Panc1 (cell line): ENCODE measurements at regions not wholly inside any gene's neighbourhood (a gene's known extent, or its start where the extent isn't known, plus 50 kb on each side); places are given as distances from the start of the nearest gene placed in this dataset.

Experiments
- ATAC-seq: fragments of 200-7000 bp; cut with Tn5 transposase; 2 replicates; pipeline ENCODE4 v1.9.1; 2020; ENCODE audit warnings: mild to moderate bottlenecking, moderate library complexity
- BruUV-seq: library from RNA; stranded (reverse); fragments of 400-500 nt; replicated peaks from 2 replicates; lab custom pipeline; 2021; lab: Mats Ljungman, UMichigan
- CTCF ChIA-PET: fragments of 300-600 bp; sonication (Branson Sonifier 250); formaldehyde crosslinking; loops from one replicate; lab custom pipeline; 2022; ENCODE audit warnings: antibody characterized with exemption; lab: Charles Lee
- POLR2A ChIA-PET: fragments of 300-600 bp; sonication (Branson Sonifier 250); formaldehyde crosslinking; loops from one replicate; lab custom pipeline; 2022; ENCODE audit warnings: antibody characterized with exemption; lab: Charles Lee
- DNase-seq: peaks from one replicate; pipeline ENCODE4 v3.0.0-alpha.2; 2010; ENCODE audit warnings: low read depth, low spot score
- H3K27ac ChIP-seq: 2 replicates; pipeline ENCODE4 v1.5.1; 2011; ENCODE audit warnings: mild to moderate bottlenecking, low read length, inconsistent platforms
- H3K27me3 ChIP-seq: fragments of 200-500 bp; sonication (Bioruptor generic); 2 replicates; pipeline ENCODE4 v1.6.0; 2014; ENCODE audit warnings: low read length, inconsistent platforms; ENCODE audit not compliant: control insufficient read depth, insufficient read depth
- H3K36me3 ChIP-seq: fragments of 200-500 bp; sonication (Bioruptor generic); 2 replicates; pipeline ENCODE4 v1.5.1; 2014; ENCODE audit warnings: inconsistent platforms, mild to moderate bottlenecking, low read length, moderate library complexity; ENCODE audit not compliant: control insufficient read depth, insufficient read depth
- H3K4me1 ChIP-seq: 2 replicates; pipeline ENCODE4 v1.5.1; 2011; ENCODE audit warnings: inconsistent platforms, mild to moderate bottlenecking, low read length, moderate library complexity; ENCODE audit not compliant: control insufficient read depth, insufficient read depth
- H3K4me3 ChIP-seq, 2 experiments: 2 replicates each; pipeline ENCODE4 v1.5.1; 2011 to 2012; ENCODE audit warnings: low read depth in 2 of 2, low read length in 2 of 2, mild to moderate bottlenecking in 2 of 2, inconsistent platforms in 1 of 2, moderate library complexity in 1 of 2
- H3K9me3 ChIP-seq: fragments of 200-500 bp; sonication (Bioruptor generic); 2 replicates; pipeline ENCODE4 v1.5.1; 2014; ENCODE audit warnings: low read depth, mild to moderate bottlenecking, inconsistent platforms, low read length, moderate library complexity; ENCODE audit not compliant: control insufficient read depth, insufficient read depth
- POLR2AphosphoS5 ChIP-seq: IDR thresholded peaks from 2 replicates; pipeline ENCODE4 v1.6.1; 2012; ENCODE audit warnings: mild to moderate bottlenecking, low read depth, low read length, moderate library complexity
- SIN3A ChIP-seq: IDR thresholded peaks from 2 replicates; pipeline ENCODE4 v1.6.1; 2012; ENCODE audit warnings: low read depth, mild to moderate bottlenecking, low read length, moderate library complexity, borderline replicate concordance; ENCODE audit not compliant: insufficient read depth
- TCF7L2 ChIP-seq: IDR thresholded peaks from 2 replicates; pipeline ENCODE4 v1.6.1; 2011; ENCODE audit warnings: mild to moderate bottlenecking, low read depth, low read length, inconsistent platforms
- in situ Hi-C: cut with HindIII; loops from 2 replicates; pipeline ENCODE4 v1.10.0; 2016; ENCODE audit warnings: low sequenced_read_pairs, low pct_unique_long_range_greater_than_20kb
- intact Hi-C: fragments of 100-400 bp; cut with micrococcal nuclease; formaldehyde crosslinking; loops from one replicate; pipeline ENCODE4 v1.10.0; 2022; ENCODE audit not compliant: unreplicated experiment
- TF ChIP-seq, protein P1 (sequence below): fragments of 450-650 bp; IDR thresholded peaks from 2 replicates; pipeline ENCODE4 v1.5.1; 2017; ENCODE audit warnings: mild to moderate bottlenecking
- TF ChIP-seq, protein P2 (sequence below), 2 experiments: IDR thresholded peaks; 2 replicates each; pipeline ENCODE4 v1.6.1; 2011 to 2012; ENCODE audit warnings: low read depth in 2 of 2, control low read depth in 1 of 2, low read length in 1 of 2, mild to moderate bottlenecking in 1 of 2, moderate library complexity in 1 of 2; ENCODE audit not compliant: insufficient read depth in 1 of 2

DNA sequence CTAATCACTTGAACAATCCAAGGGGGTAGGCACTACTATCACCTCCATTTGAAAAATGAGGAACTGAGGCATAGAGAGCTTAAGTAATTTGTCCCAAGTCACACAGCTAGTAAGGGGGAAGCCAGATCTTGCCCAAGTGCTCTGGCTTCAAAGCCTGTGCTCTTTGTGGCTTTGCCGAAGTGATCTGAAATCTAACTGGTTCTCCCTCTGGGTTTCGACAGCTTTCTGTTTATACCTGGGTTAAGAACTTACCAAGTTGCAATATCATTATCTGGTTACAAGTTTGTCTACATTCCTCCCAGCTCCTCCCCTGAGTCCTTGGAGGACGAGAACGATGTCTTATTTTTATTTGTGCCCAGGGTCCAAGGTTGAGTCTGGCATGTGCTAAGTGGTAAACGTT lies 125.3 kb upstream of the RAI2 start:
- ChIA-PET CTCF (no interaction called here), POLR2A (no interaction called here)
- ATAC-seq (no peak), DNase-seq (no peak)
- Histone ChIP-seq H3K27me3 (no peaks in the 10 kb centered on the region), H3K9me3 (no peaks in the 10 kb centered on the region), H3K36me3 (no peaks in the 10 kb centered on the region), H3K4me3 (no peak overlapping the region), H3K27ac (no peak overlapping the region), H3K4me1 (no peaks in the 10 kb centered on the region)
- intact Hi-C loops (no loop called here), in situ Hi-C loops (no loop called here)
- no peak for TF ChIP-seq SIN3A
- TF ChIP-seq, protein P1, sequence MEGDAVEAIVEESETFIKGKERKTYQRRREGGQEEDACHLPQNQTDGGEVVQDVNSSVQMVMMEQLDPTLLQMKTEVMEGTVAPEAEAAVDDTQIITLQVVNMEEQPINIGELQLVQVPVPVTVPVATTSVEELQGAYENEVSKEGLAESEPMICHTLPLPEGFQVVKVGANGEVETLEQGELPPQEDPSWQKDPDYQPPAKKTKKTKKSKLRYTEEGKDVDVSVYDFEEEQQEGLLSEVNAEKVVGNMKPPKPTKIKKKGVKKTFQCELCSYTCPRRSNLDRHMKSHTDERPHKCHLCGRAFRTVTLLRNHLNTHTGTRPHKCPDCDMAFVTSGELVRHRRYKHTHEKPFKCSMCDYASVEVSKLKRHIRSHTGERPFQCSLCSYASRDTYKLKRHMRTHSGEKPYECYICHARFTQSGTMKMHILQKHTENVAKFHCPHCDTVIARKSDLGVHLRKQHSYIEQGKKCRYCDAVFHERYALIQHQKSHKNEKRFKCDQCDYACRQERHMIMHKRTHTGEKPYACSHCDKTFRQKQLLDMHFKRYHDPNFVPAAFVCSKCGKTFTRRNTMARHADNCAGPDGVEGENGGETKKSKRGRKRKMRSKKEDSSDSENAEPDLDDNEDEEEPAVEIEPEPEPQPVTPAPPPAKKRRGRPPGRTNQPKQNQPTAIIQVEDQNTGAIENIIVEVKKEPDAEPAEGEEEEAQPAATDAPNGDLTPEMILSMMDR = no peak
- TF ChIP-seq POLR2AphosphoS5 = no peak
- no peak for TF ChIP-seq TCF7L2
- TF ChIP-seq, protein P2, sequence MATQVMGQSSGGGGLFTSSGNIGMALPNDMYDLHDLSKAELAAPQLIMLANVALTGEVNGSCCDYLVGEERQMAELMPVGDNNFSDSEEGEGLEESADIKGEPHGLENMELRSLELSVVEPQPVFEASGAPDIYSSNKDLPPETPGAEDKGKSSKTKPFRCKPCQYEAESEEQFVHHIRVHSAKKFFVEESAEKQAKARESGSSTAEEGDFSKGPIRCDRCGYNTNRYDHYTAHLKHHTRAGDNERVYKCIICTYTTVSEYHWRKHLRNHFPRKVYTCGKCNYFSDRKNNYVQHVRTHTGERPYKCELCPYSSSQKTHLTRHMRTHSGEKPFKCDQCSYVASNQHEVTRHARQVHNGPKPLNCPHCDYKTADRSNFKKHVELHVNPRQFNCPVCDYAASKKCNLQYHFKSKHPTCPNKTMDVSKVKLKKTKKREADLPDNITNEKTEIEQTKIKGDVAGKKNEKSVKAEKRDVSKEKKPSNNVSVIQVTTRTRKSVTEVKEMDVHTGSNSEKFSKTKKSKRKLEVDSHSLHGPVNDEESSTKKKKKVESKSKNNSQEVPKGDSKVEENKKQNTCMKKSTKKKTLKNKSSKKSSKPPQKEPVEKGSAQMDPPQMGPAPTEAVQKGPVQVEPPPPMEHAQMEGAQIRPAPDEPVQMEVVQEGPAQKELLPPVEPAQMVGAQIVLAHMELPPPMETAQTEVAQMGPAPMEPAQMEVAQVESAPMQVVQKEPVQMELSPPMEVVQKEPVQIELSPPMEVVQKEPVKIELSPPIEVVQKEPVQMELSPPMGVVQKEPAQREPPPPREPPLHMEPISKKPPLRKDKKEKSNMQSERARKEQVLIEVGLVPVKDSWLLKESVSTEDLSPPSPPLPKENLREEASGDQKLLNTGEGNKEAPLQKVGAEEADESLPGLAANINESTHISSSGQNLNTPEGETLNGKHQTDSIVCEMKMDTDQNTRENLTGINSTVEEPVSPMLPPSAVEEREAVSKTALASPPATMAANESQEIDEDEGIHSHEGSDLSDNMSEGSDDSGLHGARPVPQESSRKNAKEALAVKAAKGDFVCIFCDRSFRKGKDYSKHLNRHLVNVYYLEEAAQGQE (IDR thresholded peaks at IDR 0.05; ENCODE audit: insufficient read depth in 1 of 2, low read depth in 2 of 2, low read length in 1 of 2) = no peak
- BruUV-seq = no TSS peak

DNA sequence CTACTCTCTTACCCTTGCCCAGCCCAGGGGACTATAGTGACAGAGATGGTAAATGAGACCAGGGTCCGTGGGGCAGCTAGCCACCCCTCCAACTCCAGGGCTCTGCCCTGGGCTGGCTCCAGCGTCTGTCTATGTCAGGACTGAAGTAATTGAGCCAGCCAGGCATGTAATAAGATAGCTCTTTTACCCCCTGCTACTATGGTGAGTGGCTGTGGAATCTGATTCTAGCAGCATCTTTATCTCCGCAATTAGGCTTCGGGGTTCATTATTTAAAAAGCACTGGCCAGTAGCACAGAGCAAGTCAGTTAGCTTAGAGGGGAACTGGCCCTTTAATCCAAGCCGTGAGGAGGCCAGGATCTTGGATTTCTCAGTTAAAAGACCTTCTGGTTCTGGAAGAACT lies 123.3 kb upstream of the RAI2 start:
- TF ChIP-seq TCF7L2 (no peak), POLR2AphosphoS5 (no peak)
- intact Hi-C loops (no loop called here), in situ Hi-C loops (no loop called here)
- Histone ChIP-seq H3K27me3 (no peaks in the 10 kb centered on the region), H3K27ac (no peak overlapping the region), H3K9me3 (no peaks in the 10 kb centered on the region), H3K36me3 (no peaks in the 10 kb centered on the region), H3K4me1 (no peaks in the 10 kb centered on the region), H3K4me3 (no peak overlapping the region)
- ChIA-PET CTCF (no interaction called here), POLR2A (no interaction called here)
- DNase-seq = no peak
- ATAC-seq = no peak
- BruUV-seq = no TSS peak

DNA sequence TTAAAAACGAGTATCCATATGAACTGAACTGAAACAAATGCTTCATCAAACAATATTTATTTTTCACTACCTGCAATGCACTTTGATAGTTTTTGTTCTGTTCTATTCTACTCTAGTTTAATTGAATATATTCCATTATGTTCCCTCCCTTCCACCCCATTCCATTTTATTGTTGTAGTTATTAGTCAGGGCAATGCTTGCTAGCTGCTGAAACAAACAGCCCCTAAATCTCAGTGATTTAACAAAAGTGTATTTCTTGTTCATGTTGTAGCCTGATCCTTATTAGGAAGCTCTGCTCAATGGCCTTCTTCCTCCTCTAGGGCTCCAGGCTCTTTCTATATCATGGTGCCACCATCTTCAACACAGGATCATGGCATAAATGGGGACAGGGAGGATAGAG lies 122.3 kb upstream of the RAI2 start:
- ChIA-PET CTCF (no interaction called here), POLR2A (no interaction called here)
- ATAC-seq (no peak), DNase-seq (no peak)
- Histone ChIP-seq H3K4me3 (no peak overlapping the region), H3K36me3 (no peaks in the 10 kb centered on the region), H3K4me1 (no peaks in the 10 kb centered on the region), H3K27me3 (no peaks in the 10 kb centered on the region), H3K9me3 (no peaks in the 10 kb centered on the region), H3K27ac (no peak overlapping the region)
- intact Hi-C loops = no loop called here
- BruUV-seq = no TSS peak
- TF ChIP-seq, protein P1 = no peak
- TF ChIP-seq, protein P2 (IDR thresholded peaks at IDR 0.05; ENCODE audit: insufficient read depth in 1 of 2, low read depth in 2 of 2, low read length in 1 of 2) = no peak
- no peak for TF ChIP-seq SIN3A
- TF ChIP-seq TCF7L2 = no peak
- TF ChIP-seq POLR2AphosphoS5 = no peak
- in situ Hi-C loops = no loop called here
